B cell (primary cell): ENCODE measurements at regions not wholly inside any gene's neighbourhood (a gene's known extent, or its start where the extent isn't known, plus 50 kb on each side); places are given as distances from the start of the nearest gene placed in this dataset.

ENCODE experiments used
- ATAC-seq: fragments of 200-7000 bp; cut with Tn5 transposase; one replicate; pipeline ENCODE4 v1.10.0; 2021; ENCODE audit warnings: low read depth, mild to moderate bottlenecking, moderate number of reproducible peaks, moderate library complexity
- CTCF ChIA-PET: fragments of 350-600 bp; sonication (Branson Sonifier 250); formaldehyde crosslinking; loops from one replicate; lab custom pipeline; 2021; ENCODE audit warnings: antibody characterized with exemption, inconsistent platforms; lab: Charles Lee
- POLR2A ChIA-PET: fragments of 350-600 bp; sonication (Branson Sonifier 250); formaldehyde crosslinking; loops from one replicate; lab custom pipeline; 2021; ENCODE audit warnings: antibody characterized with exemption; lab: Charles Lee
- DNase-seq: peaks from one replicate; pipeline ENCODE4 v3.0.0; 2013
- H2AFZ ChIP-seq: 2 replicates; pipeline ENCODE4 v1.6.1; 2012; ENCODE audit warnings: mild to moderate bottlenecking, low read depth, low read length; ENCODE audit not compliant: insufficient read depth, poor library complexity, severe bottlenecking
- H3K27ac ChIP-seq, 2 donors: 1 replicate in 1 of 2; 2 replicates in 1 of 2; pipeline ENCODE4 v1.5.1; 2012 to 2013; ENCODE audit warnings: low read length in 2 of 2, mild to moderate bottlenecking in 2 of 2, moderate library complexity in 1 of 2
- H3K27me3 ChIP-seq, 4 experiments: fragments of 200-600 bp in 1 of 4; sonication (generic) in 1 of 4; replicated peaks in 1 of 4; 1 replicate in 2 of 4; 2 replicates in 2 of 4; pipeline versions ENCODE4 v1.6.1 to v1.7.0; 2013 to 2016; ENCODE audit warnings: low read length in 3 of 4, mild to moderate bottlenecking in 2 of 4, mixed read lengths in 1 of 4, moderate library complexity in 1 of 4; ENCODE audit not compliant: insufficient read depth in 4 of 4, control insufficient read depth in 3 of 4; ENCODE audit errors: control extremely low read depth in 1 of 4
- H3K36me3 ChIP-seq, 2 experiments: replicated peaks in 1 of 2; 1 replicate in 1 of 2; 2 replicates in 1 of 2; pipeline versions ENCODE4 v1.6.1 to v1.7.1; 2013; ENCODE audit warnings: low read length in 1 of 2; ENCODE audit not compliant: insufficient read depth in 2 of 2, control insufficient read depth in 1 of 2; ENCODE audit errors: control extremely low read depth in 1 of 2, extremely low read depth in 1 of 2
- H3K4me1 ChIP-seq, 2 donors: fragments of 200-600 bp in 1 of 2; sonication (generic) in 1 of 2; 1 replicate in 1 of 2; 2 replicates in 1 of 2; pipeline versions ENCODE4 v1.5.1 to v1.6.1; 2013 to 2017; ENCODE audit warnings: low read length in 2 of 2; ENCODE audit not compliant: control insufficient read depth in 2 of 2, insufficient read depth in 2 of 2
- H3K4me2 ChIP-seq: replicated peaks from 2 replicates; pipeline ENCODE3; 2012; ENCODE audit warnings: mild to moderate bottlenecking, low read depth, low read length; ENCODE audit not compliant: poor library complexity, severe bottlenecking
- H3K4me3 ChIP-seq, 5 experiments: fragments of 200-600 bp in 1 of 5; sonication (generic) in 1 of 5; 1 replicate in 3 of 5; 2 replicates in 2 of 5; pipeline versions ENCODE4 v1.5.1 to v1.7.0; 2011 to 2016; ENCODE audit warnings: low read length in 4 of 5, mild to moderate bottlenecking in 4 of 5, low read depth in 2 of 5, control low read depth in 1 of 5, moderate library complexity in 1 of 5; ENCODE audit not compliant: insufficient read depth in 1 of 5; ENCODE audit errors: control extremely low read depth in 1 of 5, extremely low read depth in 1 of 5
- H3K79me2 ChIP-seq: fragments of 200-600 bp; sonication (generic); one replicate; pipeline ENCODE4 v1.6.0; 2016; ENCODE audit warnings: low read length; ENCODE audit not compliant: control insufficient read depth, insufficient read depth
- H3K9ac ChIP-seq: fragments of 200-600 bp; sonication (generic); 2 replicates; pipeline ENCODE4 v1.6.1; 2017; ENCODE audit warnings: mild to moderate bottlenecking, low read length, moderate library complexity
- H3K9me3 ChIP-seq, 3 donors: one replicate each; pipeline versions ENCODE4 v1.6.1 to v1.7.1; 2013; ENCODE audit warnings: low read length in 2 of 3; ENCODE audit not compliant: control insufficient read depth in 2 of 3, insufficient read depth in 1 of 3; ENCODE audit errors: control extremely low read depth in 1 of 3
- H4K20me1 ChIP-seq: 2 replicates; pipeline ENCODE4 v1.6.0; 2012; ENCODE audit warnings: mild to moderate bottlenecking, low read length; ENCODE audit not compliant: insufficient read depth, control insufficient read depth, poor library complexity, severe bottlenecking
- H3K27ac Mint-ChIP-seq: one replicate; pipeline ENCODE4 v1.8.0; 2021; ENCODE audit warnings: mixed read lengths
- H3K27me3 Mint-ChIP-seq: one replicate; pipeline ENCODE4 v1.8.0; 2021; ENCODE audit warnings: mixed read lengths
- H3K4me1 Mint-ChIP-seq: one replicate; pipeline ENCODE4 v1.8.0; 2021; ENCODE audit warnings: mixed read lengths
- H3K4me3 Mint-ChIP-seq: one replicate; pipeline ENCODE4 v1.8.0; 2021; ENCODE audit warnings: mixed read lengths
- H3K9me3 Mint-ChIP-seq: one replicate; pipeline ENCODE4 v1.8.0; 2022; ENCODE audit warnings: mixed read lengths; ENCODE audit not compliant: insufficient read depth
- CTCF ChIP-seq: fragments of 200-600 bp; IDR thresholded peaks from one replicate; pipeline ENCODE4 v1.8.0; 2022; ENCODE audit warnings: antibody characterized with exemption, mild to moderate bottlenecking
- EZH2 ChIP-seq: IDR thresholded peaks from 2 replicates; pipeline ENCODE4 v1.6.1; 2012; ENCODE audit warnings: borderline replicate concordance, low read depth, mild to moderate bottlenecking, moderate library complexity, low read length; ENCODE audit not compliant: insufficient read depth, poor library complexity, severe bottlenecking
- WGBS: methylation state at CpG from one replicate; pipeline ENCODE4 v1.1.5; 2013; ENCODE audit warnings: missing lambda C conversion rate; ENCODE audit not compliant: insufficient coverage; 5-methylcytosine and 5-hydroxymethylcytosine counted together
- intact Hi-C: fragments of 100-400 bp; cut with micrococcal nuclease; formaldehyde crosslinking; loops from one replicate; pipeline ENCODE4 v1.10.0; 2022

GRCh38 chr2:128619471-128620325 lies 301.0 kb upstream of the HS6ST1 start:
- ATAC-seq (no peak), DNase-seq (no peak)
- H3K27me3 Mint-ChIP-seq: no peaks in the 10 kb centered on the region
- no peaks in the 10 kb centered on the region for H3K4me1 ChIP-seq
- no peak overlapping the region for H3K27ac Mint-ChIP-seq
- H2AFZ ChIP-seq: no peak overlapping the region
- no peak overlapping the region for H3K4me2 ChIP-seq
- no peaks in the 10 kb centered on the region for H3K9me3 ChIP-seq
- H3K9me3 Mint-ChIP-seq: no peaks in the 10 kb centered on the region
- intact Hi-C loops: no loop called here
- no peaks in the 10 kb centered on the region for H3K36me3 ChIP-seq
- H3K27ac ChIP-seq: no peak overlapping the region
- H3K79me2 ChIP-seq: no peaks in the 10 kb centered on the region
- H3K4me3 Mint-ChIP-seq: no peak overlapping the region
- H4K20me1 ChIP-seq: no peaks in the 10 kb centered on the region
- WGBS: 93% methylated on average over 13 of the region's 18 CpGs
- H3K27me3 ChIP-seq: no peaks in the 10 kb centered on the region
- no peak for TF ChIP-seq EZH2
- no peak for TF ChIP-seq CTCF
- H3K4me3 ChIP-seq: no peak overlapping the region
- CTCF ChIA-PET: no interaction called here
- H3K9ac ChIP-seq: no peak overlapping the region
- POLR2A ChIA-PET: no interaction called here
- no peaks in the 10 kb centered on the region for H3K4me1 Mint-ChIP-seq

GRCh38 chr2:128621074-128621473 lies 302.4 kb upstream of the HS6ST1 start:
- CTCF ChIA-PET: no interaction called here

More at GRCh38 chr2:128621074-128621473, 302.4 kb upstream of the HS6ST1 start:
- Histone ChIP-seq H3K27me3 (no peaks in the 10 kb centered on the region), H2AFZ (no peak overlapping the region), H3K36me3 (no peaks in the 10 kb centered on the region), H3K4me2 (no peak overlapping the region), H3K9ac (no peak overlapping the region), H3K9me3 (no peaks in the 10 kb centered on the region), H4K20me1 (no peaks in the 10 kb centered on the region), H3K27ac (no peak overlapping the region), H3K79me2 (no peaks in the 10 kb centered on the region), H3K4me1 (no peaks in the 10 kb centered on the region), H3K4me3 (no peak overlapping the region)
- ATAC-seq (no peak), DNase-seq (no peak)
- TF ChIP-seq CTCF (no peak), EZH2 (no peak)
- H3K27ac Mint-ChIP-seq: no peak overlapping the region
- no peaks in the 10 kb centered on the region for H3K4me1 Mint-ChIP-seq
- no peaks in the 10 kb centered on the region for H3K9me3 Mint-ChIP-seq
- POLR2A ChIA-PET: no interaction called here
- intact Hi-C loops: no loop called here
- no peaks in the 10 kb centered on the region for H3K27me3 Mint-ChIP-seq
- H3K4me3 Mint-ChIP-seq: no peak overlapping the region
